MM.1S (cell line): ENCODE measurements at regions not wholly inside any gene's neighbourhood (a gene's known extent, or its start where the extent isn't known, plus 50 kb on each side); places are given as distances from the start of the nearest gene placed in this dataset.

Source experiments
- DNase-seq: peaks from one replicate; pipeline ENCODE4 v3.0.0-alpha.2; 2015
- H2AFZ ChIP-seq: fragments of 300-600 bp; sonication (generic); 2 replicates; pipeline ENCODE4 v1.6.0; 2016; ENCODE audit warnings: antibody characterized with exemption, low read length
- H3F3A ChIP-seq: fragments of 300-600 bp; sonication (generic); 2 replicates; pipeline ENCODE4 v1.6.1; 2016; ENCODE audit warnings: mild to moderate bottlenecking, antibody characterized with exemption, low read length, moderate library complexity, mixed read lengths; ENCODE audit not compliant: insufficient read depth
- H3K27ac ChIP-seq: fragments of 300-600 bp; sonication (generic); 2 replicates; pipeline ENCODE4 v1.5.1; 2016; ENCODE audit warnings: mild to moderate bottlenecking, low read length
- H3K27me3 ChIP-seq: fragments of 300-600 bp; sonication (generic); replicated peaks from 2 replicates; pipeline ENCODE4 v1.6.0; 2016; ENCODE audit warnings: low read length; ENCODE audit not compliant: insufficient read depth
- H3K36me3 ChIP-seq: fragments of 300-600 bp; sonication (generic); replicated peaks from 2 replicates; pipeline ENCODE4 v1.6.1; 2016; ENCODE audit warnings: mild to moderate bottlenecking, low read length, mixed read lengths; ENCODE audit not compliant: insufficient read depth
- H3K4me1 ChIP-seq: fragments of 300-600 bp; sonication (generic); 2 replicates; pipeline ENCODE4 v1.6.1; 2016; ENCODE audit warnings: low read length, mixed read lengths
- H3K4me2 ChIP-seq: fragments of 300-600 bp; sonication (generic); 2 replicates; pipeline ENCODE4 v1.6.0; 2016; ENCODE audit warnings: low read depth, low read length
- H3K4me3 ChIP-seq: fragments of 300-600 bp; sonication (generic); 2 replicates; pipeline ENCODE4 v1.5.1; 2016; ENCODE audit warnings: low read length, mixed read lengths
- H3K79me2 ChIP-seq: fragments of 300-600 bp; sonication (generic); 2 replicates; pipeline ENCODE4 v1.6.1; 2016; ENCODE audit warnings: mixed run types, low read length, mixed read lengths
- H3K9ac ChIP-seq: fragments of 300-600 bp; sonication (generic); 2 replicates; pipeline ENCODE4 v1.6.1; 2016; ENCODE audit warnings: low read length, mixed read lengths
- H3K9me2 ChIP-seq: fragments of 300-600 bp; sonication (generic); replicated peaks from 2 replicates; pipeline ENCODE4 v1.6.1; 2016; ENCODE audit warnings: mild to moderate bottlenecking, low read length, mixed read lengths; ENCODE audit not compliant: insufficient read depth
- H3K9me3 ChIP-seq: fragments of 300-600 bp; sonication (generic); replicated peaks from 2 replicates; pipeline ENCODE4 v1.6.1; 2016; ENCODE audit warnings: mild to moderate bottlenecking, low read length, mixed read lengths; ENCODE audit not compliant: insufficient read depth
- H4K20me1 ChIP-seq: fragments of 300-600 bp; sonication (generic); 2 replicates; pipeline ENCODE4 v1.6.1; 2016; ENCODE audit warnings: mild to moderate bottlenecking, low read length, moderate library complexity, mixed read lengths; ENCODE audit not compliant: insufficient read depth
- EZH2 ChIP-seq: fragments of 300-600 bp; sonication (generic); optimal IDR thresholded peaks from 2 replicates; pipeline ENCODE3; 2017; ENCODE audit warnings: low read depth, mild to moderate bottlenecking, antibody characterized with exemption, low read length, mixed read lengths
- EZH2phosphoT487 ChIP-seq: fragments of 300-600 bp; sonication (generic); IDR thresholded peaks from 2 replicates; pipeline ENCODE4 v1.6.1; 2018; ENCODE audit warnings: antibody characterized with exemption, low read length
- TF ChIP-seq, protein P1 (sequence below): fragments of 300-600 bp; sonication (generic); IDR thresholded peaks from 2 replicates; pipeline ENCODE4 v1.5.1; 2016; ENCODE audit warnings: antibody characterized with exemption, low read length, mixed read lengths

DNA sequence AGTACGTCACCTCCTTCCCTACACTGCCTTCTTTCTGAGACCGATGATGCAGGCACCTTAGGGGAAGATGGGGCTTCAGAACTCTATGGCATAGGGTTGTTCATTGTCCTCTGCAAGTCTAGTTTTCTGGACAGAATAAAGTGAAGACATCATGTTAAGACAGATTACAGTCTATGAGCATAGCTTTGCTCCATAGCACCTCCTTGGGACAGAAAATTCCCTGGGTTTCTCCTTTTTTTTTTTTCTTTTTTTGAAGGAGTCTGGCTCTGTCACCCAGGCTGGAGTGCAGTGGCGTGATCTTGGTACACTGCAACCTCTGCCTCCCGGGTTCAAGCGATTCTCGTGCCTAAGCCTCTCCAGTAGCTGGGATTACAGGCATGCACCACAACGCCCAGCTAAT lies 119.8 kb upstream of the CADM1 start:
- H2AFZ ChIP-seq, result no peak overlapping the region
- no peak overlapping the region for H3K27ac ChIP-seq
- H3K4me1 ChIP-seq, result no peaks in the 10 kb centered on the region
- H3K4me2 ChIP-seq, result no peak overlapping the region
- no peaks in the 10 kb centered on the region for H3F3A ChIP-seq
- no peak overlapping the region for H3K9ac ChIP-seq
- H3K9me3 ChIP-seq, result no peaks in the 10 kb centered on the region
- H3K36me3 ChIP-seq, result no peaks in the 10 kb centered on the region
- no peaks in the 10 kb centered on the region for H3K27me3 ChIP-seq
- DNase-seq, result no peak
- no peaks in the 10 kb centered on the region for H4K20me1 ChIP-seq
- H3K79me2 ChIP-seq, result no peaks in the 10 kb centered on the region
- no peaks in the 10 kb centered on the region for H3K9me2 ChIP-seq
- no peak for TF ChIP-seq EZH2phosphoT487
- TF ChIP-seq EZH2, result no peak
- H3K4me3 ChIP-seq, result no peak overlapping the region

DNA sequence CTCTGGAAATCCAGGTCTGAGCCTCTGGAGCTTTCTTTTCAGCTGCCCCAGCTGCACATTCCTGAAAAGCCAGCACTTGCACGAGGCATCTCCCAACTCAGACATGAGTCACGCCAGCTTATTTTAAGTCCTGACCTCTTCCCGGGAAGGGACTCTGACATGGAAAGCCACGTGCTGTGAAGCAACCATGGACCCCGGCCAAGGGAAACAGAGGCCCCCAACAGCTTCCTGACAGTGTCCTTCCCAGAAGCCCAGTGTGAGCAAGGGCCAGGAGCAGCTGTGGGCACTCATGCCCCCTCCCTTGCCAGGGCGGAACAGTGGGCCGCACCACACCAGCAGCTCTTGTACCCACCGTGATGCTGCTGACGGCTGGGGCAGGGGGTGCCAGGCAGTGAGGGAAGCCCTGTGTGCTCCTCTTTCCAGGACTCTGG lies 118.8 kb upstream of the CADM1 start:
- Histone ChIP-seq H3K4me3 (no peak overlapping the region), H3K36me3 (no peaks in the 10 kb centered on the region), H3K4me1 (no peaks in the 10 kb centered on the region), H3K27me3 (no peaks in the 10 kb centered on the region), H3K9me2 (no peaks in the 10 kb centered on the region), H3K79me2 (no peaks in the 10 kb centered on the region), H3K4me2 (no peak overlapping the region), H3K9ac (no peak overlapping the region), H3K27ac (no peak overlapping the region), H3K9me3 (no peaks in the 10 kb centered on the region), H4K20me1 (no peaks in the 10 kb centered on the region), H3F3A (no peaks in the 10 kb centered on the region), H2AFZ (no peak overlapping the region)
- TF ChIP-seq EZH2phosphoT487, result no peak
- TF ChIP-seq, protein P1, sequence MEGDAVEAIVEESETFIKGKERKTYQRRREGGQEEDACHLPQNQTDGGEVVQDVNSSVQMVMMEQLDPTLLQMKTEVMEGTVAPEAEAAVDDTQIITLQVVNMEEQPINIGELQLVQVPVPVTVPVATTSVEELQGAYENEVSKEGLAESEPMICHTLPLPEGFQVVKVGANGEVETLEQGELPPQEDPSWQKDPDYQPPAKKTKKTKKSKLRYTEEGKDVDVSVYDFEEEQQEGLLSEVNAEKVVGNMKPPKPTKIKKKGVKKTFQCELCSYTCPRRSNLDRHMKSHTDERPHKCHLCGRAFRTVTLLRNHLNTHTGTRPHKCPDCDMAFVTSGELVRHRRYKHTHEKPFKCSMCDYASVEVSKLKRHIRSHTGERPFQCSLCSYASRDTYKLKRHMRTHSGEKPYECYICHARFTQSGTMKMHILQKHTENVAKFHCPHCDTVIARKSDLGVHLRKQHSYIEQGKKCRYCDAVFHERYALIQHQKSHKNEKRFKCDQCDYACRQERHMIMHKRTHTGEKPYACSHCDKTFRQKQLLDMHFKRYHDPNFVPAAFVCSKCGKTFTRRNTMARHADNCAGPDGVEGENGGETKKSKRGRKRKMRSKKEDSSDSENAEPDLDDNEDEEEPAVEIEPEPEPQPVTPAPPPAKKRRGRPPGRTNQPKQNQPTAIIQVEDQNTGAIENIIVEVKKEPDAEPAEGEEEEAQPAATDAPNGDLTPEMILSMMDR, result no peak
- TF ChIP-seq EZH2, result no peak
- DNase-seq, result no peak

DNA sequence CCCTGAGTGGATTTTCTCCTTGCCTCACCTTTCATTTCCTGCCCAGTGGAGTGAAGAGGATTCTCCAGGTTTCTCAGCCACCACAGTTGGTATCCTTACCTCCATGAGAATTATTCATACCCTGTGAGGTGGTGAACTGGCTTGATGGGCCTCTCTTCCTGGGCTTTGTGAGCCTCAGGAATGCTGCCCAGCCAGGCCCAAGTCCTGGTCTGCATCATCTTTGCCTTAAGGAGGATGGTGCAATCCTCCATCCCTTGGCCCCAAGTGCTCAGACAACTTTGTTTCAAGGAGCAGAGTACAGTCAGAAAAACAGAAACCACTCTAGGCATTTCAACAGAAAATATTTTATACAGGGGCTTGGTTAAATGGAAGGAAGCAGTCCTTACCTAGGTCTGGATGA lies 114.2 kb upstream of the CADM1 start:
- Histone ChIP-seq H2AFZ (no peak overlapping the region), H3F3A (no peaks in the 10 kb centered on the region), H3K4me3 (no peak overlapping the region), H3K9ac (no peak overlapping the region), H3K27me3 (no peaks in the 10 kb centered on the region), H3K9me3 (no peaks in the 10 kb centered on the region), H3K4me1 (no peaks in the 10 kb centered on the region), H3K79me2 (no peaks in the 10 kb centered on the region), H3K9me2 (no peaks in the 10 kb centered on the region), H4K20me1 (no peaks in the 10 kb centered on the region), H3K36me3 (no peaks in the 10 kb centered on the region), H3K4me2 (no peak overlapping the region), H3K27ac (no peak overlapping the region)
- no peak for DNase-seq
- TF ChIP-seq EZH2 (no peak), EZH2phosphoT487 (no peak)
- TF ChIP-seq, protein P1, result no peak

DNA sequence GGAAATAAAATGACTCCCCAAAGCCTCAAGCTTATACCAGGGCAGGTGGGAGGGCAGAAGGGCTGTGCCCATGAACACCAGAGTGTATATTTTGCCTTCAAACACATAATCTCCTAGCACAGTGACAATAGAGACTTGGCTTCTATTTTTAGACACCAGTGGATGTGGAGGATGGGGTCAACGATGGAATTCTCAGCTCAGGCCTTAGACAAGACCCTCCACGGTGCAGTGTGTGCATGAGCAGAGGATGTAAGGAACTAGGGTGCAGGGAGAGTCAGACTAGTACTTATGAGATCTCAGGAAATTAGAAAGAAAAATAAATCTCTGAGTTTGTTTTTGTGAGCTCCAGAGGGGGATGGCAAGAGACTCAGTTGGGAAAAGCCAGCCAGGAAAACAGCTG lies 113.6 kb upstream of the CADM1 start:
- H3K36me3 ChIP-seq, result no peaks in the 10 kb centered on the region
- no peaks in the 10 kb centered on the region for H3K4me1 ChIP-seq
- H2AFZ ChIP-seq, result no peak overlapping the region
- H3K27ac ChIP-seq, result no peak overlapping the region
- no peaks in the 10 kb centered on the region for H4K20me1 ChIP-seq
- H3K4me2 ChIP-seq, result no peak overlapping the region
- no peaks in the 10 kb centered on the region for H3K9me2 ChIP-seq
- no peaks in the 10 kb centered on the region for H3F3A ChIP-seq
- TF ChIP-seq EZH2phosphoT487, result no peak
- TF ChIP-seq, protein P1, result no peak
- no peak for TF ChIP-seq EZH2
- H3K27me3 ChIP-seq, result no peaks in the 10 kb centered on the region
- no peak for DNase-seq
- no peak overlapping the region for H3K4me3 ChIP-seq
- no peaks in the 10 kb centered on the region for H3K9me3 ChIP-seq
- no peak overlapping the region for H3K9ac ChIP-seq
- no peaks in the 10 kb centered on the region for H3K79me2 ChIP-seq
